22Rv1 (cell line): ENCODE measurements at regions not wholly inside any gene's neighbourhood (a gene's known extent, or its start where the extent isn't known, plus 50 kb on each side); places are given as distances from the start of the nearest gene placed in this dataset.

ENCODE experiments used
- CTCF ChIP-seq: fragments of 450-650 bp; IDR thresholded peaks from 2 replicates; pipeline ENCODE4 v1.5.1; 2017; ENCODE audit warnings: mild to moderate bottlenecking
- ZFX ChIP-seq: fragments of 450-650 bp; IDR thresholded peaks from 2 replicates; pipeline ENCODE4 v1.6.1; 2017; ENCODE audit warnings: antibody characterized with exemption, borderline replicate concordance

DNA sequence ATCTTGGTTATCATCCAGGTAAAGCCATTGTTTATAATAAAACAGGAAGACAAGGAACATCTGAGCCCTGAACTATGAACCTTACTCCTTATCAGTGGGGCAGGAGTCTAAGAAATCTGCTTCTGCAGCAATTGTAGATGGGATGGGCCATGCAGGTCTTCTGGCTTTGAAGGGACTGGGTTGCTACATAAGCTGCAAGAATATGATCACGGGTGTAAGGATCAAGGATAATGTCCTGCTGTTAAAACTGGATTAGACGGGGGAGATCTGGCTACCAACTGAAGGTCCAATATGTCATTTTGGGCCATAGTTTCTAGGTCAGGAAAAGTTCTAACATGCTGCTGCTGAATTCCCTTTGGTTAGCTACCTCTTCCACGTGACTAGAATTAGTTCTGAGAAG, 1363.4 kb upstream of the CELF2 start:
- TF ChIP-seq CTCF (no peak), ZFX (no peak)
